Neural crest cell (in vitro differentiated cells): ENCODE measurements at regions not wholly inside any gene's neighbourhood (a gene's known extent, or its start where the extent isn't known, plus 50 kb on each side); places are given as distances from the start of the nearest gene placed in this dataset.

Source experiments
- DNase-seq: peaks from one replicate; pipeline ENCODE4 v3.0.0; 2021; ENCODE audit warnings: low read depth, mixed read lengths, low spot score
- H3K27ac Mint-ChIP-seq: one replicate; pipeline ENCODE4 v1.8.0; 2021; ENCODE audit warnings: mild to moderate bottlenecking, mixed read lengths; ENCODE audit not compliant: unreplicated experiment
- H3K27me3 Mint-ChIP-seq: 2 replicates; pipeline ENCODE4 v1.8.0; 2021; ENCODE audit warnings: low read depth, mild to moderate bottlenecking, mixed read lengths
- H3K36me3 Mint-ChIP-seq: 2 replicates; pipeline ENCODE4 v1.8.0; 2021; ENCODE audit warnings: low read depth, mild to moderate bottlenecking, mixed read lengths
- H3K4me1 Mint-ChIP-seq: 2 replicates; pipeline ENCODE4 v1.8.0; 2021; ENCODE audit warnings: mixed read lengths
- H3K4me3 Mint-ChIP-seq: one replicate; pipeline ENCODE4 v1.8.0; 2021; ENCODE audit warnings: mild to moderate bottlenecking, mixed read lengths
- H3K9me3 Mint-ChIP-seq: 2 replicates; pipeline ENCODE4 v1.8.0; 2021; ENCODE audit warnings: mixed read lengths
- CTCF ChIP-seq: fragments of 200-600 bp; sonication (generic); conservative IDR thresholded peaks from 2 replicates; pipeline ENCODE4 v1.5.0; 2021; ENCODE audit warnings: antibody characterized with exemption, mild to moderate bottlenecking

- DNase-seq, result no peak
- H3K9me3 Mint-ChIP-seq, result peaks cover 3% of the 10 kb centered on the region
- H3K4me1 Mint-ChIP-seq, result peaks cover 3% of the 10 kb centered on the region
- no peak overlapping the region for H3K4me3 Mint-ChIP-seq
- no peaks in the 10 kb centered on the region for H3K27me3 Mint-ChIP-seq
- no peak overlapping the region for H3K27ac Mint-ChIP-seq
- no peak for TF ChIP-seq CTCF
- H3K36me3 Mint-ChIP-seq, result no peaks in the 10 kb centered on the region
These were observed 300.0 kb upstream of the CHAC2 start for GRCh38 chr2:53467467-53468180.

- peaks cover 3% of the 10 kb centered on the region for H3K4me1 Mint-ChIP-seq
- no peaks in the 10 kb centered on the region for H3K36me3 Mint-ChIP-seq
- H3K27me3 Mint-ChIP-seq, result no peaks in the 10 kb centered on the region
- no peak for TF ChIP-seq CTCF
- H3K27ac Mint-ChIP-seq, result no peak overlapping the region
- DNase-seq, result no peak
- H3K9me3 Mint-ChIP-seq, result peaks cover 2% of the 10 kb centered on the region
- H3K4me3 Mint-ChIP-seq, result no peak overlapping the region
These were observed 303.5 kb upstream of the CHAC2 start for GRCh38 chr2:53463806-53464726.

GRCh38 chr2:53460937-53461336, 306.7 kb upstream of the CHAC2 start:
- Mint-ChIP-seq H3K9me3 (peaks cover 3% of the 10 kb centered on the region), H3K4me1 (peaks cover 3% of the 10 kb centered on the region)

GRCh38 chr2:53460347-53460746, 307.3 kb upstream of the CHAC2 start:
- TF ChIP-seq CTCF, result no peak
- Mint-ChIP-seq H3K4me1 (peaks cover 3% of the 10 kb centered on the region), H3K27me3 (no peaks in the 10 kb centered on the region), H3K36me3 (no peaks in the 10 kb centered on the region), H3K4me3 (no peak overlapping the region), H3K27ac (no peak overlapping the region), H3K9me3 (peaks cover 3% of the 10 kb centered on the region)
- DNase-seq, result no peak

More at GRCh38 chr2:53460937-53461336, 306.7 kb upstream of the CHAC2 start:
- no peak for DNase-seq
- Mint-ChIP-seq H3K27me3 (no peaks in the 10 kb centered on the region), H3K27ac (no peak overlapping the region), H3K36me3 (no peaks in the 10 kb centered on the region), H3K4me3 (no peak overlapping the region)
- TF ChIP-seq CTCF, result no peak

GRCh38 chr2:53455094-53455493, 312.5 kb upstream of the CHAC2 start:
- no peak for TF ChIP-seq CTCF
- Mint-ChIP-seq H3K27me3 (no peaks in the 10 kb centered on the region), H3K4me1 (peaks cover 4% of the 10 kb centered on the region), H3K27ac (no peak overlapping the region), H3K9me3 (peaks cover 3% of the 10 kb centered on the region), H3K4me3 (no peak overlapping the region), H3K36me3 (no peaks in the 10 kb centered on the region)
- no peak for DNase-seq
